K562 (cell line): ENCODE measurements at regions not wholly inside any gene's neighbourhood (a gene's known extent, or its start where the extent isn't known, plus 50 kb on each side); places are given as distances from the start of the nearest gene placed in this dataset.

Experiments
- EHMT2 ChIP-seq: fragments of 450-650 bp; IDR thresholded peaks from 2 replicates; pipeline ENCODE4 v1.6.1; 2018; ENCODE audit warnings: antibody characterized with exemption
- EZH2 ChIP-seq: IDR thresholded peaks from 2 replicates; pipeline ENCODE4 v1.6.1; 2012; ENCODE audit warnings: low read depth, mild to moderate bottlenecking, inconsistent platforms, low read length, borderline replicate concordance
- NFE2 ChIP-seq: IDR thresholded peaks from 2 replicates; pipeline ENCODE4 v1.6.1; 2014; ENCODE audit warnings: antibody characterized with exemption, low read depth
- NRF1 ChIP-seq, 2 experiments: fragments of 450-650 bp; IDR thresholded peaks in 1 of 2; conservative IDR thresholded peaks in 1 of 2; 2 replicates each; pipeline ENCODE4 v1.6.1; 2014; ENCODE audit warnings: mild to moderate bottlenecking in 2 of 2
- SMARCB1 ChIP-seq: IDR thresholded peaks from 2 replicates; pipeline ENCODE4 v1.6.1; 2011; ENCODE audit warnings: improper control_type of control experiment, low read depth; ENCODE audit not compliant: insufficient read length
- TAF7 ChIP-seq: fragments of 450-650 bp; IDR thresholded peaks from 2 replicates; pipeline ENCODE4 v1.6.1; 2016; ENCODE audit warnings: missing genetic modification characterization, missing compliant biosample characterization
- WHSC1 ChIP-seq: IDR thresholded peaks from one replicate; pipeline ENCODE4 v1.6.1; 2012; ENCODE audit warnings: low read length, control low read depth, inconsistent platforms
- ZBTB7A ChIP-seq: IDR thresholded peaks from 2 replicates; pipeline ENCODE4 v1.6.1; 2011; ENCODE audit warnings: low read depth, mild to moderate bottlenecking, low read length, moderate library complexity, borderline replicate concordance; ENCODE audit not compliant: control insufficient read depth
- ZNF23 ChIP-seq: fragments of 250-450 bp; sonication (Bioruptor Pico); IDR thresholded peaks from 2 replicates; pipeline ENCODE4 v1.4.0; 2020; ENCODE audit warnings: mild to moderate bottlenecking
- TF ChIP-seq, protein P1 (sequence below), 3 experiments: IDR thresholded peaks in 2 of 3; conservative IDR thresholded peaks in 1 of 3; 2 replicates each; pipeline ENCODE4 v1.5.1; 2011 to 2012; ENCODE audit warnings: low read length in 3 of 3, mild to moderate bottlenecking in 3 of 3, control low read depth in 2 of 3, improper control_type of control experiment in 1 of 3, inconsistent platforms in 1 of 3, low read depth in 1 of 3, mixed read lengths in 1 of 3, moderate library complexity in 1 of 3; ENCODE audit not compliant: insufficient read depth in 2 of 3
- TF ChIP-seq, protein P2 (sequence below): fragments of 450-650 bp; conservative IDR thresholded peaks from 2 replicates; pipeline ENCODE4 v1.6.1; 2016; ENCODE audit warnings: missing genetic modification characterization, low read depth, mild to moderate bottlenecking, missing compliant biosample characterization, moderate library complexity
- TF ChIP-seq, protein P3 (sequence below), 2 experiments: fragments of 450-650 bp; formaldehyde crosslinking in 1 of 2; IDR thresholded peaks; 2 replicates each; pipeline versions ENCODE4 v1.4.0 to v1.6.1; 2014 to 2020; ENCODE audit warnings: mild to moderate bottlenecking in 2 of 2, borderline replicate concordance in 1 of 2, low read depth in 1 of 2

DNA sequence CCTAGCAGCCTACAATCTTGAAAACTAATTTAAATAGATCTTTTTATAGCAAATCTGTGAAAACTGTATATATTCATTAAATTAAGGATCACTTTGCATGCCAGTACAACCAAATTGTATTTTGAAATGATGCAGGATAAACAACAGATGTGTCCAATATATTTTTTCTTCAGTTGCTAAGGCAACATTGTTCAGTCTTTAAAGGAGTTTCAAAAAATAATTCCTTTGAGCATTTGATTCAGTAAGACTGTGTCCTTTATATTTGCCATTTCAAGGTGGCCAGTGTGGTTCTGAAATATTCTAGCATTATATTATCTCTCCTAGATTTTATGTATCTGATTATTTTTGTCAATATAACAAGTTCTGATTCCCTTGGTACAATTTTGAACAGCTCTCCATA is 254.7 kb downstream of the PLOD2 start:
- TF ChIP-seq, protein P1, sequence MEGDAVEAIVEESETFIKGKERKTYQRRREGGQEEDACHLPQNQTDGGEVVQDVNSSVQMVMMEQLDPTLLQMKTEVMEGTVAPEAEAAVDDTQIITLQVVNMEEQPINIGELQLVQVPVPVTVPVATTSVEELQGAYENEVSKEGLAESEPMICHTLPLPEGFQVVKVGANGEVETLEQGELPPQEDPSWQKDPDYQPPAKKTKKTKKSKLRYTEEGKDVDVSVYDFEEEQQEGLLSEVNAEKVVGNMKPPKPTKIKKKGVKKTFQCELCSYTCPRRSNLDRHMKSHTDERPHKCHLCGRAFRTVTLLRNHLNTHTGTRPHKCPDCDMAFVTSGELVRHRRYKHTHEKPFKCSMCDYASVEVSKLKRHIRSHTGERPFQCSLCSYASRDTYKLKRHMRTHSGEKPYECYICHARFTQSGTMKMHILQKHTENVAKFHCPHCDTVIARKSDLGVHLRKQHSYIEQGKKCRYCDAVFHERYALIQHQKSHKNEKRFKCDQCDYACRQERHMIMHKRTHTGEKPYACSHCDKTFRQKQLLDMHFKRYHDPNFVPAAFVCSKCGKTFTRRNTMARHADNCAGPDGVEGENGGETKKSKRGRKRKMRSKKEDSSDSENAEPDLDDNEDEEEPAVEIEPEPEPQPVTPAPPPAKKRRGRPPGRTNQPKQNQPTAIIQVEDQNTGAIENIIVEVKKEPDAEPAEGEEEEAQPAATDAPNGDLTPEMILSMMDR (IDR thresholded peaks at IDR 0.05 in 2 of 3, conservative IDR thresholded peaks at IDR 0.05 in 1 of 3; ENCODE audit: insufficient read depth in 2 of 3, low read depth in 1 of 3, low read length in 3 of 3), result no peak
- TF ChIP-seq NFE2, result no peak
- TF ChIP-seq ZBTB7A, result no peak
- TF ChIP-seq, protein P2, sequence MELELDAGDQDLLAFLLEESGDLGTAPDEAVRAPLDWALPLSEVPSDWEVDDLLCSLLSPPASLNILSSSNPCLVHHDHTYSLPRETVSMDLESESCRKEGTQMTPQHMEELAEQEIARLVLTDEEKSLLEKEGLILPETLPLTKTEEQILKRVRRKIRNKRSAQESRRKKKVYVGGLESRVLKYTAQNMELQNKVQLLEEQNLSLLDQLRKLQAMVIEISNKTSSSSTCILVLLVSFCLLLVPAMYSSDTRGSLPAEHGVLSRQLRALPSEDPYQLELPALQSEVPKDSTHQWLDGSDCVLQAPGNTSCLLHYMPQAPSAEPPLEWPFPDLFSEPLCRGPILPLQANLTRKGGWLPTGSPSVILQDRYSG, result no peak
- TF ChIP-seq EHMT2, result no peak
- TF ChIP-seq EZH2, result no peak
- no peak for TF ChIP-seq NRF1 (conservative IDR thresholded peaks at IDR 0.05 in 1 of 2, IDR thresholded peaks at IDR 0.05 in 1 of 2)
- TF ChIP-seq SMARCB1, result no peak
- TF ChIP-seq TAF7, result no peak
- no peak for TF ChIP-seq WHSC1
- TF ChIP-seq, protein P3, sequence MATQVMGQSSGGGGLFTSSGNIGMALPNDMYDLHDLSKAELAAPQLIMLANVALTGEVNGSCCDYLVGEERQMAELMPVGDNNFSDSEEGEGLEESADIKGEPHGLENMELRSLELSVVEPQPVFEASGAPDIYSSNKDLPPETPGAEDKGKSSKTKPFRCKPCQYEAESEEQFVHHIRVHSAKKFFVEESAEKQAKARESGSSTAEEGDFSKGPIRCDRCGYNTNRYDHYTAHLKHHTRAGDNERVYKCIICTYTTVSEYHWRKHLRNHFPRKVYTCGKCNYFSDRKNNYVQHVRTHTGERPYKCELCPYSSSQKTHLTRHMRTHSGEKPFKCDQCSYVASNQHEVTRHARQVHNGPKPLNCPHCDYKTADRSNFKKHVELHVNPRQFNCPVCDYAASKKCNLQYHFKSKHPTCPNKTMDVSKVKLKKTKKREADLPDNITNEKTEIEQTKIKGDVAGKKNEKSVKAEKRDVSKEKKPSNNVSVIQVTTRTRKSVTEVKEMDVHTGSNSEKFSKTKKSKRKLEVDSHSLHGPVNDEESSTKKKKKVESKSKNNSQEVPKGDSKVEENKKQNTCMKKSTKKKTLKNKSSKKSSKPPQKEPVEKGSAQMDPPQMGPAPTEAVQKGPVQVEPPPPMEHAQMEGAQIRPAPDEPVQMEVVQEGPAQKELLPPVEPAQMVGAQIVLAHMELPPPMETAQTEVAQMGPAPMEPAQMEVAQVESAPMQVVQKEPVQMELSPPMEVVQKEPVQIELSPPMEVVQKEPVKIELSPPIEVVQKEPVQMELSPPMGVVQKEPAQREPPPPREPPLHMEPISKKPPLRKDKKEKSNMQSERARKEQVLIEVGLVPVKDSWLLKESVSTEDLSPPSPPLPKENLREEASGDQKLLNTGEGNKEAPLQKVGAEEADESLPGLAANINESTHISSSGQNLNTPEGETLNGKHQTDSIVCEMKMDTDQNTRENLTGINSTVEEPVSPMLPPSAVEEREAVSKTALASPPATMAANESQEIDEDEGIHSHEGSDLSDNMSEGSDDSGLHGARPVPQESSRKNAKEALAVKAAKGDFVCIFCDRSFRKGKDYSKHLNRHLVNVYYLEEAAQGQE (IDR thresholded peaks at IDR 0.05; ENCODE audit: borderline replicate concordance), result no peak
- TF ChIP-seq, protein P3 (CRISPR knock-in tag; IDR thresholded peaks at IDR 0.05; ENCODE audit: low read depth), result no peak
- TF ChIP-seq ZNF23, result no peak
